Thyroid gland (tissue), 4 donors: ENCODE measurements at regions not wholly inside any gene's neighbourhood (a gene's known extent, or its start where the extent isn't known, plus 50 kb on each side); places are given as distances from the start of the nearest gene placed in this dataset.

ENCODE experiments used
- DNase-seq, 2 donors: peaks; one replicate each; pipeline ENCODE4 v3.0.0-alpha.2; 2019
- H3K27ac ChIP-seq, 3 donors: fragments of 200-600 bp; sonication (generic); 1 replicate in 2 of 3; 2 replicates in 1 of 3; pipeline ENCODE4 v1.5.1; 2016 to 2019; ENCODE audit warnings: mild to moderate bottlenecking in 1 of 3, moderate library complexity in 1 of 3
- H3K27me3 ChIP-seq: fragments of 200-600 bp; sonication (generic); one replicate; pipeline ENCODE4 v1.5.1; 2019
- H3K36me3 ChIP-seq, 2 donors: fragments of 200-600 bp; sonication (generic); one replicate each; pipeline ENCODE4 v1.5.1; 2016 to 2019
- H3K4me1 ChIP-seq, 2 donors: fragments of 200-600 bp; sonication (generic); one replicate each; pipeline ENCODE4 v1.5.1; 2017 to 2019
- H3K4me3 ChIP-seq, 3 donors: fragments of 200-600 bp; sonication (generic); replicated peaks in 1 of 3; 1 replicate in 2 of 3; 2 replicates in 1 of 3; pipeline ENCODE4 v1.5.1; 2016; ENCODE audit warnings: mild to moderate bottlenecking in 1 of 3
- H3K9me3 ChIP-seq: fragments of 200-600 bp; sonication (generic); one replicate; pipeline ENCODE4 v1.5.1; 2017
- POLR2A ChIP-seq, 2 donors: fragments of 450-650 bp; IDR thresholded peaks; one replicate each; pipeline ENCODE4 v1.6.1; 2017; ENCODE audit warnings: antibody characterized with exemption in 2 of 2, mild to moderate bottlenecking in 2 of 2, moderate library complexity in 1 of 2
- WGBS, 2 donors: methylation state at CpG; one replicate each; pipeline ENCODE4 v1.1.5; 2017; 5-methylcytosine and 5-hydroxymethylcytosine counted together
- intact Hi-C: fragments of 100-400 bp; cut with DNase I; formaldehyde crosslinking; loops from one replicate; pipeline ENCODE4 v1.15.1; 2023
- TF ChIP-seq, protein P1 (sequence below), 6 experiments: fragments of 200-600 bp in 3 of 6; fragments of 450-650 bp in 3 of 6; sonication (generic) in 3 of 6; IDR thresholded peaks; one replicate each; pipeline ENCODE4 v1.5.1; 2016 to 2019; ENCODE audit warnings: antibody characterized with exemption in 6 of 6, mild to moderate bottlenecking in 2 of 6, inconsistent platforms in 1 of 6, moderate library complexity in 1 of 6

DNA sequence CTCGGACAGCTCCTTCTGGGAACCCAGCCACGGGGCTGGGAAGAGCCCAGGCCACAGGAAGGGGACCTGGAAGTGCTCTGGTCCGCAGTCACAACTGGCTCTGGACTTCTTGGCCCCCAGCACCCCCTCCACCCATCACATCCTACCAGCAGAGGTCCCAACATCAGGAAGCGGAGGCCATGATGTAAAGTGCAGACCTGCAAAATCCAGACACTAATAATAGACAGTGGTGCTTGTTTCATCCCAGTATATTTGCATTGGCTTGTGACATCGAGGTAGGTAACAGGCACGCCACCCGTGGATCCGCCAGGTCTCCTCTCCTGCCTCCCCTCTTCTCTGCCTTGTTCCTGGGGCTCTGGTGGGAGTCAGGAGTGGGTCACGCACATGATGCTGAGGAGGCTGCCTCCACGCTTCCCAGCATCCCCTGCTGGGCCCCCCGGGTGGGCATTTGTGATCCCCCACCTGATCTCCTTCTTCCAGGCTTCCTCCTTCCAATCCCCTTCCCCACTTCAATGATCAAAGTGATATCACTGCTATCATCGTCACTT lies 1454.0 kb downstream of the BRD1 start:
- no peaks in the 10 kb centered on the region for H3K27me3 ChIP-seq
- TF ChIP-seq POLR2A (IDR thresholded peaks at IDR 0.05), result no peak
- TF ChIP-seq, protein P1, sequence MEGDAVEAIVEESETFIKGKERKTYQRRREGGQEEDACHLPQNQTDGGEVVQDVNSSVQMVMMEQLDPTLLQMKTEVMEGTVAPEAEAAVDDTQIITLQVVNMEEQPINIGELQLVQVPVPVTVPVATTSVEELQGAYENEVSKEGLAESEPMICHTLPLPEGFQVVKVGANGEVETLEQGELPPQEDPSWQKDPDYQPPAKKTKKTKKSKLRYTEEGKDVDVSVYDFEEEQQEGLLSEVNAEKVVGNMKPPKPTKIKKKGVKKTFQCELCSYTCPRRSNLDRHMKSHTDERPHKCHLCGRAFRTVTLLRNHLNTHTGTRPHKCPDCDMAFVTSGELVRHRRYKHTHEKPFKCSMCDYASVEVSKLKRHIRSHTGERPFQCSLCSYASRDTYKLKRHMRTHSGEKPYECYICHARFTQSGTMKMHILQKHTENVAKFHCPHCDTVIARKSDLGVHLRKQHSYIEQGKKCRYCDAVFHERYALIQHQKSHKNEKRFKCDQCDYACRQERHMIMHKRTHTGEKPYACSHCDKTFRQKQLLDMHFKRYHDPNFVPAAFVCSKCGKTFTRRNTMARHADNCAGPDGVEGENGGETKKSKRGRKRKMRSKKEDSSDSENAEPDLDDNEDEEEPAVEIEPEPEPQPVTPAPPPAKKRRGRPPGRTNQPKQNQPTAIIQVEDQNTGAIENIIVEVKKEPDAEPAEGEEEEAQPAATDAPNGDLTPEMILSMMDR (IDR thresholded peaks at IDR 0.05), result no peak
- 81 to 82% methylated on average over 12 of the region's 12 CpGs for WGBS, 2 donors
- no peaks in the 10 kb centered on the region for H3K36me3 ChIP-seq
- DNase-seq, result no peak
- H3K9me3 ChIP-seq, result no peaks in the 10 kb centered on the region
- no peak overlapping the region for H3K4me3 ChIP-seq
- H3K27ac ChIP-seq, result no peak overlapping the region
- intact Hi-C loops, result no loop called here
- H3K4me1 ChIP-seq, result no peaks in the 10 kb centered on the region

DNA sequence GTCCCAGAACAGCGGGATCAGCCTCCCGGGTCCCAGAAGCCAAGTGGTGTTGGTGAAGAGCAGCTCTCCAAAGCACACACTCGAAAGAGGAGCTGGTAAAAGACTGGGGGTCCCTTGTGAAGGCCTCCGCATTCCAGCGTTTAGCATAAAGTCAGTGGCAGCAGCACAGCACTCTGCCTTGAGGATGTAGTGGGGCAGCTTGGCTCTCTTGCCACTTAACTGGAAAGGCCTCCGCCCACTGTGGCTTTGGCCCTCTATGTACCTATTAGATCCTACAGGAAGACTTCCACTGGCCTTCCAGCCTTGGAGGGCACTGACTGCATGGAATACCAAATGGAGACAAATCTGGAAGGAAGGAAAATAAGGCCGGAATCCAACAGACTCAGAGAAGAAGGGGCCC lies 1455.3 kb downstream of the BRD1 start:
- Histone ChIP-seq H3K9me3 (no peaks in the 10 kb centered on the region), H3K4me3 (no peak overlapping the region), H3K27me3 (no peaks in the 10 kb centered on the region), H3K27ac (no peak overlapping the region), H3K4me1 (no peaks in the 10 kb centered on the region), H3K36me3 (no peaks in the 10 kb centered on the region)
- intact Hi-C loops, result no loop called here
- WGBS, 2 donors, result 61 to 75% methylated on average over 7 of the region's 7 CpGs
- TF ChIP-seq, protein P1 (IDR thresholded peaks at IDR 0.05), result no peak
- no peak for TF ChIP-seq POLR2A (IDR thresholded peaks at IDR 0.05)
- no peak for DNase-seq

DNA sequence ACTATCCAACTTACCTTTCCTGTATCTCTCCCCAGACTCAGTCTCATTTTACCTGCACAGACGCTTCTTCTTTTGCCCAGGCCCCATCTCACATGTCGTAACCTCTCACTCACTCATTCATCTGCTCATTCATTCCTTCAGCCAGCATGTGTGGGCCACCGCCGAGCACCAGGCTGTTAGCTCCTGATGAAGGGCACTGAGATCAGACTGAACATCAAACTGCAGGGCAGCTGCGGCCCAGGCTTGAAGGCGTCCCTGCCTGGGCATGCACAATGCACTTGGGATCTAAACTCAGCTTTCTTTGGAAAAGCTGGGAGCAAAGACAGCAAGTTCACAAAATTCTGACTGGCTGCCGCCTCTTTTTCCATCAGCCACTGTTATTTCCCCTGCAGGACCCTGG lies 1456.3 kb downstream of the BRD1 start:
- Histone ChIP-seq H3K27me3 (no peaks in the 10 kb centered on the region), H3K27ac (no peak overlapping the region), H3K4me1 (no peaks in the 10 kb centered on the region), H3K36me3 (no peaks in the 10 kb centered on the region), H3K9me3 (no peaks in the 10 kb centered on the region), H3K4me3 (no peak overlapping the region)
- TF ChIP-seq POLR2A (IDR thresholded peaks at IDR 0.05), result no peak
- TF ChIP-seq, protein P1 (IDR thresholded peaks at IDR 0.05), result no peak
- DNase-seq, result no peak
- 66 to 89% methylated on average over 7 of the region's 7 CpGs for WGBS, 2 donors
- intact Hi-C loops, result no loop called here

DNA sequence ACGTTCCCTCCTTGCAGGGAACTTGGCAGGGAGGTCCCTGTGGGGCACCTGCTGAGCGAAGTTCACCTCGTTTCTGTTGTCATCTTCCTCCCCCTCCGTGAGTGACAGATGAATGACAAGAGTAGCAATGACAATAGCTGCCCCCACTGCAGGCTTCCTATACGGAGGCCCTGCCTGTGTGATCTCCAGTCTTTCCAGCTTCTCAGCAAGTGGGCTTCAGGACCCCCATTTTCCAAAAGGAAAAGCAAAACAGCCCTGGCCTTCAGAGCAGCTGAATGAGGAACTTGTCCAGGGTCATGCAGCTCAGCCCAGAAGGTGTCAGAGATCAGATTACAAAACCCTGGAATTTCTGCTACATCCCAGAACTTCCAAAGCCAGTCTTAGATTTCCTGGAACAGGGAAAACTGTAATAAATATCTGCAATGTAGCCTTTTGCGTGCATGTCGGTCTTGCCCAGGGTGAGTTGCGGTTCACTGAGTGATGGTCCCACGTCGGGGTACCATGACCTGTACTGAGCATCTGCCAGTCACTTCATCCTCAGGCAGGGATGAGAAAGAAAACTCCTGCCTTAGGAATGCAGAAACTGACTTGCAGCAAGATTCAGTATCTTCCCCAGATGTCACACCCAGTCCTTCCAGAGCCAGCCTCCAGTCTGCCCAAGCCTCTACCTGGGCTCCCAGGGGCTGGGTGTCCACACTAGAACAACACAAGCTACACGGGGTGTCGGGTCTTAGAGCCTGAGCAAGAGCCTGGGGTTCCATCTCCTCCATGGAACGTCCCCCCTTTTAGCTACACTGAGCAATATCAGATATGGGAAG lies 1457.0 kb downstream of the BRD1 start:
- H3K27ac ChIP-seq, result no peak overlapping the region
- no peaks in the 10 kb centered on the region for H3K9me3 ChIP-seq
- intact Hi-C loops, result no loop called here
- no peaks in the 10 kb centered on the region for H3K36me3 ChIP-seq
- H3K27me3 ChIP-seq, result no peaks in the 10 kb centered on the region
- 59 to 60% methylated on average over 12 to 13 of the region's 13 CpGs for WGBS, 2 donors
- no peak for DNase-seq
- TF ChIP-seq, protein P1 (IDR thresholded peaks at IDR 0.05), result no peak
- no peak for TF ChIP-seq POLR2A (IDR thresholded peaks at IDR 0.05)
- H3K4me3 ChIP-seq, result no peak overlapping the region
- H3K4me1 ChIP-seq, result no peaks in the 10 kb centered on the region

DNA sequence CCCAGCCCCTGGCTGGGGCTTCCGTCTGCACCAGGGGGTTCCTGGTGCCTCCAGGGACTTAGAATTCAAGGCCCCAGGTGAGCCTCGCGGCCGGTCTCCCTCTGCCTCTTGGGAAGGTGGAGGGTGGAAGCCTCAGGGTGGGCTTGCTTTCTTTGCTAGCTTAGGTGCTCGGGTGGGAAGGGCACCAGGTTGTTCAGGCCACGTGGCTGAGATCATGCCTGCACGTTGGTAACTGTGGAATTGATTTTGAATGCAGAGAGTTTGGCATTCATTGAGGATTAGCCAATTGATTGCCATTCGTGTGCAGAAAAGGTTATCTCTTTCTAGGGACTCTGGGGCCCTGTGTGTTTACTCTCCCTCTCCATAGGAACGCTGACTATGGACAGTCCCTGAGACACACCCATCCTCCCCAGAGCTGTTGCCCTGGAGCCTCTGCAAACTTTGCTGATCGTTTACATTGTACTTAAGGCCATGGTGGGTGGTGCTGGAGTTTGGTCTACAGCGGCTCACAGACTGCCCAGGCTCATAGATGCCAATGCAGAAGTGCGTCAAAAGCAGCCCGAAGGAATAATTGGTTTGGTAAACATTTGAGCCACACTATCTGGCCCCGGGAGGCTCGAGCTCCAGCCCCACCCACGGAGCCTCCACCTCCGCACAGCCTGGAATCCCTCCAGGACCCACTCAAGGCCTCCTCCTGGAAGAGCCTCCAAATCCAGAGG lies 1457.7 kb downstream of the BRD1 start:
- no peaks in the 10 kb centered on the region for H3K4me1 ChIP-seq
- H3K9me3 ChIP-seq, result no peaks in the 10 kb centered on the region
- DNase-seq, result no peak
- WGBS, 2 donors, result 19 to 21% methylated on average over 13 to 16 of the region's 17 CpGs
- H3K27me3 ChIP-seq, result no peaks in the 10 kb centered on the region
- H3K36me3 ChIP-seq, result no peaks in the 10 kb centered on the region
- intact Hi-C loops, result no loop called here
- TF ChIP-seq POLR2A (IDR thresholded peaks at IDR 0.05), result no peak
- TF ChIP-seq, protein P1 (IDR thresholded peaks at IDR 0.05), result no peak
- no peak overlapping the region for H3K4me3 ChIP-seq
- no peak overlapping the region for H3K27ac ChIP-seq
